ENCODE measurements at regions not wholly inside any gene's neighbourhood (a gene's known extent, or its start where the extent isn't known, plus 50 kb on each side); places are given as distances from the start of the nearest gene placed in this dataset.

DNA sequence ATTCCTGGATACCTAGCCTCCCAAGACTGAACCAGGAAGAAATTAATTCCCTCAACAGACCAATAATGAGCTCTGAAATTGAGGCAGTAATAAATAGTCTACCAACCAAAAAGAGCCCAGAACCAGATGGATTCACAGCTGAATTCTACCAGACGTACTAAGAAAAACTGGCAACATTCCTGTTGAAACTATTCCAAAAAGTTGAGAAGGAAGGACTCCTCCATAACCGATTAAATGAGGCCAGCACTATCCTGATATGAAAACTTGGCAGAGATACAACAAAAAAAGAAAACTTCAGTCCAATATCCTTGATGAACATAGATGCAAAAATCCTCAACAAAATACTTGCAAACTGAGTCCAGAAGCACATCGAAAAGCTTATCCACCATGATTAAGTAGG is 392.5 kb upstream of the GRAMD2B start:
- Histone ChIP-seq H3K4me2 (ENCODE audit: low read depth, low read length) (no peak overlapping the region), H3K36me3 (replicated peaks in 1 of 2; ENCODE audit: control insufficient read depth in 1 of 2, insufficient read depth in 2 of 2, low read length in 2 of 2) (no peaks in the 10 kb centered on the region), H3K27me3 (ENCODE audit: control insufficient read depth in 1 of 2, insufficient read depth in 2 of 2, low read length in 2 of 2) (no peaks in the 10 kb centered on the region), H2AFZ (ENCODE audit: low read length) (no peak overlapping the region), H3K4me3 (replicated peaks in 1 of 3; ENCODE audit: insufficient read depth in 1 of 3, low read depth in 2 of 3, low read length in 3 of 3) (no peak overlapping the region), H3K9ac (ENCODE audit: insufficient read depth, low read depth, low read length) (no peak overlapping the region), H3K9me3 (ENCODE audit: low read length) (peaks cover 33% of the 10 kb centered on the region), H3K79me2 (ENCODE audit: insufficient read depth, low read length) (no peaks in the 10 kb centered on the region), H4K20me1 (ENCODE audit: insufficient read depth, low read length) (no peaks in the 10 kb centered on the region), H3K4me1 (ENCODE audit: insufficient read depth, low read length) (no peaks in the 10 kb centered on the region), H3K27ac (ENCODE audit: extremely low read length, insufficient read depth, low read length) (no peak overlapping the region)
- CTCF ChIA-PET (ENCODE audit: low intra/inter-chr PET ratio, low total read pairs): no interaction called here
- ATAC-seq (no peak), DNase-seq (ENCODE audit: low spot score) (no peak), FAIRE-seq (no peak)
- POLR2A ChIA-PET: no interaction called here
- intact Hi-C loops (cut with micrococcal nuclease; ENCODE audit: unreplicated experiment) (no loop called here), in situ Hi-C loops (cut with HindIII; ENCODE audit: extremely low pct_ligation_motif_present, low pct_unique_long_range_greater_than_20kb) (no loop called here)
- TF ChIP-seq ISX (CRISPR knock-in tag; conservative IDR thresholded peaks at IDR 0.05) (no peak), NRL (CRISPR knock-in tag; IDR thresholded peaks at IDR 0.05; ENCODE audit: borderline replicate concordance) (no peak), NR1H2 (CRISPR knock-in tag; IDR thresholded peaks at IDR 0.05; ENCODE audit: borderline replicate concordance, low read depth) (no peak), ZNF788 (CRISPR knock-in tag; IDR thresholded peaks at IDR 0.05; ENCODE audit: borderline replicate concordance) (no peak), ZNF326 (CRISPR knock-in tag; IDR thresholded peaks at IDR 0.05; ENCODE audit: borderline replicate concordance) (no peak)
- no TSS peak for BruUV-seq (replicated peaks)
- WGBS (ENCODE audit: low lambda C conversion rate): 1% methylated on average over 3 of the region's 3 CpGs

DNA sequence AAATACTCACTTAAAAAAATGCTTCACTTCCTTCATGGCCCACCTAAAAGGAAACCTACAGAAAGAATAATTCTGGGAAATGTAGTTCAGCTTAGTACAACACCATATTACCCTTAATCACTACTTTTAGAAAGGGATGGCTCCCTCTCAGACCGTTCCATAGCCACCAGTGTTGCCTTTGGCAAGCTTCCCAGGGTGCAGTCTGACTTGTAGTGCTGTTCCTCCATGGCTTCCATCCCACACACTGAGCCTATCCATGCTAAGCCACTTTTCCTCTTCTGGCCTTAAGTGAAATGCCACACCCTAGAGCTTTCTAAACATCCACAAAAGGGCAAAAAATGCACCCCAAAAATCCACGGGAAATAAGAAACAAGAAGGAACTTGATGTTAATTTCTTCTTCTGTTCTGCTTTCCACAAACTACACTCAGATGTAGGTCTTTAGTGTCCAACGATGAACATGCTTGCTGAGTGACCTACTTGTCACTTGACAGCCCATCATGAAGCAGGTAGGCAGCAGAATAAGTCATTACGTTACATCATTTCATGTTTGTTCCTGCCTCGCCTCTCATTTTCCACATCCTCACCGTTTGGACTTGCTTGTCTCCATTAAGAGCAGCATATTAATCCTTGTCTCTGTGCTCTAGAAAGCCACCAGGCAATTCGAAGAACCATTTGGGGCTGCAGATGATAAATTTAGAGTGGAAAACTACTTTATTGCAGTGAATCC is 391.1 kb upstream of the GRAMD2B start:
- ATAC-seq (no peak), FAIRE-seq (no peak), DNase-seq (ENCODE audit: low spot score) (no peak)
- Histone ChIP-seq H3K4me2 (ENCODE audit: low read depth, low read length) (no peak overlapping the region), H3K27me3 (ENCODE audit: control insufficient read depth in 1 of 2, insufficient read depth in 2 of 2, low read length in 2 of 2) (no peaks in the 10 kb centered on the region), H3K4me1 (ENCODE audit: insufficient read depth, low read length) (no peaks in the 10 kb centered on the region), H3K9me3 (ENCODE audit: low read length) (peaks cover 28% of the 10 kb centered on the region), H3K4me3 (replicated peaks in 1 of 3; ENCODE audit: insufficient read depth in 1 of 3, low read depth in 2 of 3, low read length in 3 of 3) (no peak overlapping the region), H3K9ac (ENCODE audit: insufficient read depth, low read depth, low read length) (no peak overlapping the region), H3K36me3 (replicated peaks in 1 of 2; ENCODE audit: control insufficient read depth in 1 of 2, insufficient read depth in 2 of 2, low read length in 2 of 2) (no peaks in the 10 kb centered on the region), H2AFZ (ENCODE audit: low read length) (no peak overlapping the region), H3K79me2 (ENCODE audit: insufficient read depth, low read length) (no peaks in the 10 kb centered on the region), H4K20me1 (ENCODE audit: insufficient read depth, low read length) (no peaks in the 10 kb centered on the region), H3K27ac (ENCODE audit: extremely low read length, insufficient read depth, low read length) (no peak overlapping the region)
- intact Hi-C loops (cut with micrococcal nuclease; ENCODE audit: unreplicated experiment) (no loop called here), in situ Hi-C loops (cut with HindIII; ENCODE audit: extremely low pct_ligation_motif_present, low pct_unique_long_range_greater_than_20kb) (no loop called here)
- TF ChIP-seq MTA3 (CRISPR knock-in tag; IDR thresholded peaks at IDR 0.05) (no peak), TAF15 (IDR thresholded peaks at IDR 0.05; ENCODE audit: low read depth, low read length, poor library complexity, severe bottlenecking) (no peak), ZNF670 (CRISPR knock-in tag; IDR thresholded peaks at IDR 0.05; ENCODE audit: borderline replicate concordance) (no peak)
- BruUV-seq (replicated peaks): no TSS peak
- ChIA-PET POLR2A (no interaction called here), CTCF (ENCODE audit: low intra/inter-chr PET ratio, low total read pairs) (no interaction called here)
- WGBS (ENCODE audit: low lambda C conversion rate): 7% methylated on average over 7 of the region's 7 CpGs

All from HepG2 (cell line).